A673 (cell line): ENCODE measurements at regions not wholly inside any gene's neighbourhood (a gene's known extent, or its start where the extent isn't known, plus 50 kb on each side); places are given as distances from the start of the nearest gene placed in this dataset.

Source experiments
- CTCF ChIP-seq: fragments of 300-800, 200-600 bp; sonication (generic); conservative IDR thresholded peaks from 2 replicates; pipeline ENCODE4 v1.5.1; 2017; ENCODE audit warnings: low read depth, mild to moderate bottlenecking, antibody characterized with exemption, low read length, moderate library complexity, mixed read lengths
- EZH2 ChIP-seq: fragments of 200-600 bp; sonication (generic); IDR thresholded peaks from 2 replicates; pipeline ENCODE4 v1.6.1; 2017; ENCODE audit warnings: borderline replicate concordance, low read depth, mild to moderate bottlenecking, mixed read lengths, antibody characterized with exemption, low read length; ENCODE audit not compliant: poor library complexity, severe bottlenecking

- TF ChIP-seq CTCF (no peak), EZH2 (no peak)
Measured at GRCh38 chr6:85382541-85382940, 67.3 kb upstream of the NT5E start.
